AG09309 (cell line): ENCODE measurements at regions not wholly inside any gene's neighbourhood (a gene's known extent, or its start where the extent isn't known, plus 50 kb on each side); places are given as distances from the start of the nearest gene placed in this dataset.

ENCODE experiments used
- DNase-seq: peaks from one replicate; pipeline ENCODE4 v3.0.0-alpha.2; 2010; ENCODE audit warnings: low read depth
- H3K4me3 ChIP-seq: 2 replicates; pipeline ENCODE4 v1.5.1; 2011; ENCODE audit warnings: mild to moderate bottlenecking, low read depth, low read length, moderate library complexity; ENCODE audit not compliant: control insufficient read depth
- TF ChIP-seq, protein P1 (sequence below): IDR thresholded peaks from 2 replicates; pipeline ENCODE4 v1.5.1; 2011; ENCODE audit warnings: mild to moderate bottlenecking, low read depth, low read length, inconsistent platforms; ENCODE audit not compliant: insufficient read depth, control insufficient read depth; ENCODE audit errors: missing control alignments

DNA sequence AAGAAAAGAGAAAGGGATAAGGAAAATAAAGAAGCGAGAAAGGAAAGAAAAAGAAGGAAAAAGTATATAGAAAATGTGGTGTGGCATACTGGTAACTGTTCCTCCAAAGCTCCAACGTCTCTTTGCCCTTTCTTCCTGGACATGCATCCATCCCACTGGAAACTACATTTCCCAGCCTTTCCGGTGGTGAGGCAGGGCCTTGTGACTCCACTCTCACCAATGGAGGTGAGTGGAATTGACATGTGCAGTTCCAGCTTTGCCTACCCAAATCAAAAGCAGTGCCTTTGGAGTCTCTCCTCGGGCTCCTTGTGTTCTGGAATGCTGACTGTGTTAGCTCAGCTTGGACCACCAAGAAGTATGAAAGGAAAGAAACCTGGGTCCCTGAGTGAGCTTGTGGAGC lies 161.2 kb downstream of the KCNA5 start:
- no peak for DNase-seq
- no peak overlapping the region for H3K4me3 ChIP-seq
- TF ChIP-seq, protein P1, sequence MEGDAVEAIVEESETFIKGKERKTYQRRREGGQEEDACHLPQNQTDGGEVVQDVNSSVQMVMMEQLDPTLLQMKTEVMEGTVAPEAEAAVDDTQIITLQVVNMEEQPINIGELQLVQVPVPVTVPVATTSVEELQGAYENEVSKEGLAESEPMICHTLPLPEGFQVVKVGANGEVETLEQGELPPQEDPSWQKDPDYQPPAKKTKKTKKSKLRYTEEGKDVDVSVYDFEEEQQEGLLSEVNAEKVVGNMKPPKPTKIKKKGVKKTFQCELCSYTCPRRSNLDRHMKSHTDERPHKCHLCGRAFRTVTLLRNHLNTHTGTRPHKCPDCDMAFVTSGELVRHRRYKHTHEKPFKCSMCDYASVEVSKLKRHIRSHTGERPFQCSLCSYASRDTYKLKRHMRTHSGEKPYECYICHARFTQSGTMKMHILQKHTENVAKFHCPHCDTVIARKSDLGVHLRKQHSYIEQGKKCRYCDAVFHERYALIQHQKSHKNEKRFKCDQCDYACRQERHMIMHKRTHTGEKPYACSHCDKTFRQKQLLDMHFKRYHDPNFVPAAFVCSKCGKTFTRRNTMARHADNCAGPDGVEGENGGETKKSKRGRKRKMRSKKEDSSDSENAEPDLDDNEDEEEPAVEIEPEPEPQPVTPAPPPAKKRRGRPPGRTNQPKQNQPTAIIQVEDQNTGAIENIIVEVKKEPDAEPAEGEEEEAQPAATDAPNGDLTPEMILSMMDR: no peak

DNA sequence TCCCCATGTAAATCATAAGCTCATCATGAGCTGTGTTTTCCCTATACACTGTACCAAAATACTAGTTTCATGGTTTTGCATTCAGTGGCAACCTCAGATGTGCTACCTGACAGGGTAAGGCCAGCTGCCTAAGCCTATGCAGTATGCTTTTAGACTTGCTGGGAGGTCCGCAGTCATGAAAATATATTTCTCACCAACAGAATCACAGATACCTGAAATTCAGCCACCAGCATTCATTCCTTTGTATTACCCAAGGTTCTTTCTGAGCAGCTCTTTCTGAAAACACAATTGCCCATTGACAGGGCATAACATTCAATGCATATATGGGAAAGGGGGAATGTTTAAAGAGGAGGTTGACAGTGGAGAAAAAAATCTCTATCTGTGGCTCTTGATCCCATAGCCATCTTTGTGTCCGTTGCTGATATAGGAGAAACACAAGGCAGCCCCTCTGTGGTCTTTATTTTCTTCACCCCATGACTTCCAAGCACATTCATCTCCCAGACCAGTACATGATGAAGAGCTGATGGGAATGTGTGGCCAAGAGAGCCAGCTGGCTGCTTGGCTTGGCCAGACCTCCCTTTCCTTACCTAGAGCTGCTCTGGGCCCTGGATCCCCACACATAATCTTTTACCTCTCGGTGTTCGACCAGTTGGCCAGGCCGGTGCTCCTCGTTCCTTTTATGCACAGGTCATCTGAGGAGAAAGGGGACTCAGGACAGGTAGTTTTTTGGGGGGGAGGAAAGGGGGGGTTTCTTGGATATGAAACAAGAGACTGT lies 162.9 kb downstream of the KCNA5 start:
- no peak overlapping the region for H3K4me3 ChIP-seq
- DNase-seq: no peak
- TF ChIP-seq, protein P1: no peak

DNA sequence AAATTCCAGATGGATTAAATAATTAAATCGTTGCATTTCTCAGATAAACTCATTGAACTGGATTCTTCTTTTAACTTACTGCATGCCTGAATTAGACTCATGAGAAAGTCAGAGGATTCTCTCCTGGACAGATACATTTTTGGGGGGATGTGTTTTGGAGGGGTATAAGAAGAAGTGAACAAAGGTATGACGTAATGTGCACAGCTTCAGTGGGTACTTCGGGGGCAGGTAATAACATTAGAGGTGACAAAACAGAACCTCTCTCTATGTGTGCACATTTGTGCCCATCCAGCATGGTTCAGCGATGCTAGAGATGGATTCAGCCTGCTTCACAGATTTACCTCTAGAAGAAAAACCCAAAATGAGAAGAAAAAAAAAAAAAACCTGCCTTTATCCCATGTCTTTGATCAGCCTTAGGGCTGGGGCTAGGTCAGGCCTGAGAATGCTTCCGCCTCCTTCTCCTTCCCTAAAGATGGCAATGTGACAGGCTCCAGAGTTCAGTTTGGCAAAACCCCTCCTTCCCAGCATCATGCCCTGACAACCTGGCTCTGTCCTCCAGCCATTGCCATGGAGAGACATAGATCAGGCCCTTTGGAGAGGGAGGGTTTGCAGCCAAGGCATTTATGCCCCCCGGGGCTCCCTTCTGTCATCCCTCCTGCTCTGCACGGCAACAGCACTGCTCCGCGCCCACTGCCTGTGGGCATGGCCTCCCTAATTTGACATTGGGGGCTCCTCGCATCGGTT lies 166.7 kb downstream of the KCNA5 start:
- H3K4me3 ChIP-seq: no peak overlapping the region
- TF ChIP-seq, protein P1: no peak
- DNase-seq: no peak

DNA sequence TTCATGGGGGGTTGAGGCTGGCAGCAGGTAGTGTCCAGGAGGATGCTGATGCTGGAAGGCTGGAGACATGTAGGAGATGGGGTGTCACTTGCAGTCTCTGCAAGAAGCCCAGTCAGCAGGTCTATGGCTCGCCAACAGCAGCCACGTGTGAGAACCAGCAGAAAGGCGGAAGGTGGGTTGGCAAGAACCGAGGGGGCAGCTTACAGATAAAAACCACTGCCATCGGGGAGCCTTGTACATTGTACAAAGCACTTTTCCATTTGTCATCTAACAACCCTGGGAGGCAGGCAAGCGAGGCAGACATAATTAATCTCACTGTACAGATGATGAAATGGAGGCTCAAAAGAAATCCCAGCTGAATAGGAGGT lies 167.2 kb downstream of the KCNA5 start:
- H3K4me3 ChIP-seq: no peak overlapping the region
- TF ChIP-seq, protein P1: no peak
- no peak for DNase-seq

DNA sequence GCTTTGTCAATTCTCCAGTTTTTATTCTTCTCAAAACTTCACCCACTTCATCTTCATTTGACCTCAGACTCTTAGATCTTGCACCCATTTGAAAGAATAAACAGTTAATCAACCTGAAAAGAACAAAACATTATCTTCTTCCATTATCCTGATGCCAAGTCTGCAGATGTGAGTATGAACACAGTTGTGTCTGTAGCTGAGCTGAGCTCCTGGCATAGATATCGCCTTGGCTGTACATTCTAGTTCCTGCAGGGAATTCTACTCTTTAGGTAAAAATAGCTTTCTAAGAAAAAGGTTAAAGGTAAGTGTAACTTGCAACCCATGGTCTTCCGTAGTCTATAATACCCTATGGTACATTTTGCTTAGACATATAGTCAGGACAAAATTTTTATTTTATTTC lies 169.7 kb downstream of the KCNA5 start:
- no peak overlapping the region for H3K4me3 ChIP-seq
- DNase-seq: no peak
- TF ChIP-seq, protein P1: no peak

DNA sequence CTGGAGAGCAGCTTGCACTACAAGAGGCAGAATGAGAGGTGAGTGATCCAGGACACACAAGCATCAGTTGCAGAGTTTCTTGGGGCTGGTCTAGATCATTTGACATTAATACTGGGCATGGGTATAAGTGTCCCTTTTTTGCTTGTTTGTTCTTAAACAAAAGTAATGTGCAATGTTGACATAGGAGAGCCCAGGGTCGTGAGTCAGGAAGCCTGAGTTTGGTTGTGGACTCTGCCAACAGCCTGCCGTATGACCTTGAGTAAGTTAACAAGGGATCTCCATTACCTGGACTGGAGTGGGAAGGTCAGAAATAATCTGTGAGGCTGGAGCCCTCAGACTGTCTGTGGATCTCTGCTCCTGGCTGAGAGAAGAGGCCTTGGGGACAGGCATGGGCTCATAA lies 170.3 kb downstream of the KCNA5 start:
- TF ChIP-seq, protein P1: no peak
- no peak overlapping the region for H3K4me3 ChIP-seq
- no peak for DNase-seq
